PC-9 (cell line): ENCODE measurements at regions not wholly inside any gene's neighbourhood (a gene's known extent, or its start where the extent isn't known, plus 50 kb on each side); places are given as distances from the start of the nearest gene placed in this dataset.

Experiments used
- EZH2 ChIP-seq: fragments of 200-600 bp; sonication (generic); IDR thresholded peaks from 2 replicates; pipeline ENCODE4 v1.8.0; 2017; ENCODE audit warnings: antibody characterized with exemption, low read depth
- TF ChIP-seq, protein P1 (sequence below): fragments of 200-600 bp; sonication (generic); conservative IDR thresholded peaks from 2 replicates; pipeline ENCODE4 v1.6.1; 2017; ENCODE audit warnings: mixed run types, antibody characterized with exemption, mild to moderate bottlenecking, moderate library complexity

- TF ChIP-seq, protein P1, sequence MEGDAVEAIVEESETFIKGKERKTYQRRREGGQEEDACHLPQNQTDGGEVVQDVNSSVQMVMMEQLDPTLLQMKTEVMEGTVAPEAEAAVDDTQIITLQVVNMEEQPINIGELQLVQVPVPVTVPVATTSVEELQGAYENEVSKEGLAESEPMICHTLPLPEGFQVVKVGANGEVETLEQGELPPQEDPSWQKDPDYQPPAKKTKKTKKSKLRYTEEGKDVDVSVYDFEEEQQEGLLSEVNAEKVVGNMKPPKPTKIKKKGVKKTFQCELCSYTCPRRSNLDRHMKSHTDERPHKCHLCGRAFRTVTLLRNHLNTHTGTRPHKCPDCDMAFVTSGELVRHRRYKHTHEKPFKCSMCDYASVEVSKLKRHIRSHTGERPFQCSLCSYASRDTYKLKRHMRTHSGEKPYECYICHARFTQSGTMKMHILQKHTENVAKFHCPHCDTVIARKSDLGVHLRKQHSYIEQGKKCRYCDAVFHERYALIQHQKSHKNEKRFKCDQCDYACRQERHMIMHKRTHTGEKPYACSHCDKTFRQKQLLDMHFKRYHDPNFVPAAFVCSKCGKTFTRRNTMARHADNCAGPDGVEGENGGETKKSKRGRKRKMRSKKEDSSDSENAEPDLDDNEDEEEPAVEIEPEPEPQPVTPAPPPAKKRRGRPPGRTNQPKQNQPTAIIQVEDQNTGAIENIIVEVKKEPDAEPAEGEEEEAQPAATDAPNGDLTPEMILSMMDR: no peak
- no peak for TF ChIP-seq EZH2
These were observed 1617.8 kb upstream of the FLRT2 start for GRCh38 chr14:83912032-83912642.
